Fibroblast of skin of abdomen (primary cell): ENCODE measurements at regions not wholly inside any gene's neighbourhood (a gene's known extent, or its start where the extent isn't known, plus 50 kb on each side); places are given as distances from the start of the nearest gene placed in this dataset.

Experiments
- DNase-seq: peaks from one replicate; pipeline ENCODE4 v3.0.0-alpha.2; 2013

DNA sequence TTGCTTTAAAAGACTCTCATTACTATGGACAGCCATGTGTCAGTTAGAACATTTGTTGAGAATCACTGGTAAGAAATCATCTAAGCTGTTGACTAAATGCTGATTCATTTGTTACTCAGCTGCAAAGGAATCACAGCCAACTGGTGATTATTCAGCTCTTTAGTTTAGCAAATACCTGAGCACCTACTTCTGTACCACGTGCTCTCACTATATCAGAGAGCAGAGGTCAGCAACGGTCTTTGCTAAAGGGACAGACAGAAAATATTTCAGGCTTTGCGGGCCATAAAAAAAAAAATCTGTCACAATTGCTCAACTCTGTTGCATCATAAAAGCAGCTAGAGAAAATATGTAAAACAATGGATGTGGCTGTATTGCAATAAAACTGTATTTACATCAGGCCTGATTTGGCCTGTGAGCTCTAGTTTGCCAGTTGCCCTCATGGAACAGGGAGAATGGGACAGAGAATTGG, 377.6 kb downstream of the DNAH5 start:
- peak; percentile 97 for DNase-seq

DNA sequence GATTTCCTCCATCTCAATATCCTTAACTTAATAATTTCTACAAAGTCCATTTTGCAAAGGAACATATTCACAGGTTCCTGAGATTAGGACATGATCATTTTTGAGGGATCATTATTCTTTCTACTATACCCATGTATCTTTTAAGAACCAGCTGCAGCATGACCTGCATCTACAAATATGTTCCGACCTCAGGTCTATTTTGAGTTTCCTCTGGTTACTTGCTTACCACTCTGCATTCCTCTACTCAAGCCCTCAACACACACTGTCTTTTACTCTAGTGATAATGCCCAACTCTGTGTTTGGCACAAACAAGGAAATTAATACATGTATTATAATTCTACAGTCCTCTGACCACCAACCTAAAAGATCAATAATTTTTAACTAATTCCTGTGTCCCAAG, 386.1 kb downstream of the DNAH5 start:
- no peak for DNase-seq

DNA sequence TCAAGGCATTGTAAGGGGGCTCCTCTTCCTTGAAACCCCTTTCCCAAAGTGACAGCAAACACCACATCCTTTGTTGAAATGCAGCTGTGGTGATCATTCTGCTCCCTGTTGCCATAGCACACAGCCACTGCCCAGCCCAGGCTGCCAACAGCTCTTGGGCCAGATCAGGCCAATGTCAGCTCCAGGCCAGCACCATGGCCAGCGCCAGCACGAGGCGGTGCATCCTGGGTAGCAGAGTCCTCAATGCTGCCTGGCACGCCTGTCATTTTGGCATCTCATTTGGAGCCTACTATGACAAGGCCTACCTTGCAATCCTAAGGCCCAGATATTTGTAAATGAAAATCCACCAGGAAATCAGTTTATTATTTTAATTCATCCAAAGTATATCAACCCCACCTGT, 390.6 kb downstream of the DNAH5 start:
- peak; percentile 14 for DNase-seq

DNA sequence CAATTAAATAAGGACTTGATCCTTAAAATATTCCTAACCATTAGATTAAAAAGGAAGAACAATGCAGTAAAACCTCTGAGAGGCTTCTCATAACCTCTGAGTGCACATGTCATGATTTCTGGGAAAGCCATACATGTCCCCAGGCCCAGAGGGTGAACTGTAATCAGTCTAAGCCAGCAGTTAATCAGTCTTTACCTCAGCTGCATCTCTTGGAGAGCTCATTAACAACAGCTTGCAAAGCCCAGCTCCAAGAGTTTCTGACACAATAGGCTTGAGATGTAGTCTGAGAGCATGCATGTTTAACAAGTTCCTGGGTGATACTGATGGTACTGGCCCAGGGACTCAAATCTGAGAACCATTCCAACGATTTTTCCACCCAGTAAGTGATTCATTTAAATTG, 392.1 kb downstream of the DNAH5 start:
- no peak for DNase-seq

DNA sequence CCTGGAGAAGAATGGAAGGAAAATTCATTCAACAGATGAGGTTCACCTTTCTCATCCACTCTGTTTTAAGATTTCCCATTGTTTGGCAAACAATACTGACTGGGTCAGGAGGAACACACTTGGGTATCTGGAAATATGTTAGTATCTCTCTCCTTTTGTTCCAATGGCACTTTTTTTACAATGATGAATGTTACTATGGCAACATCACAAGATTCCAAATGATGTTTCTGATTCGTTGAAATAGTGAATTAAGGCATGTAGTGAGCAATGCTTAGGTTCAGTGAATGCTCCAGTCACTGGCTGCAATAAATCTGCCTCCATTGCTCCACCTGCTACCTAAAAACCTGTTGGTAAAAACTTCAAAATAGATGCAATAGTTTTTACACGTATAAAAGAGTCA, 392.8 kb downstream of the DNAH5 start:
- no peak for DNase-seq

DNA sequence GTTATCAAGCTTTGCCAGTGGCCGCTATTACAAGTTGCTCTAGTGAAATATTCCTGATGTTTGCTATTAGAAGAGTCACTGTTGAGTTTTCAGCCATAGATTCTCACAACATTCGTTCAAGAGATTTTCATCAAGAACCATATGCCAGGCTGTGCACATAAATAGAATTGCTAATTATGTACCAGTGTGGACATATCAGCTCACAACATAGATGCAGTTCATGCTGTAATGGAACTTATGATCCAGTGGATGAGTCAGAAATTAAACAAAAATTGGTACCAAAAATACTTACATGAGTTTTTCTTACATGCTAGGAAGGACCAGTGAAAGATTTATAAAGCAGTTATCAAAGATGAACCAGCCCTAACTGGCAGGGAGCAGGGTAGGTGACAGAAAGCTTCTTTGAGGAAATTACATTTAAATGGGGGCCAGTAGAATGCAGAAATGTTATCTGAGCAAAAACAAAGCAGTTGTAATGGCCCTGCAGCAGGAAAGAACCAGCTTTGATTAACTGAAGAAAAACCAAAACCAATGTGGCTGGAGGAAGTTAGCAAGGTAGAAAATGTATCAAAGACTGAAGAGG, 404.2 kb downstream of the DNAH5 start:
- DNase-seq, result no peak

DNA sequence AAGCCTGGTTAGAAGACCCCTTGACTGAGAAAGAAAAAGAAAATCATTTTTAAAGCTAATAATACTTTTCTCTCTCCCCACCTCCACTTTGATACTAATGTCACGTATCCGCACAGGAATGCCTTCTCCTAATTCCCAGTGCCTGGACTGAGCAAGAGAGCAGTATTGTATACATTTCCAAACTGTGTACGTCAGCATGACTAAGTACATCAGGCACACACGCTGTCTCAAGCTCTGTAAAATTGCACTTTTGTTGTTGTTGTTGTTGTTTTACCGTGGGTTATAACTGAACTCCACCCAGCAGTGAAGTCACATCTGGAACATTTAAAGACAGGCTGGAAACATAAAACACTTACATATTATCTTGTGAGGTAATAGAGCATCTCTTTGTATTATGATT, 407.6 kb downstream of the DNAH5 start:
- DNase-seq, result peak; percentile 2

DNA sequence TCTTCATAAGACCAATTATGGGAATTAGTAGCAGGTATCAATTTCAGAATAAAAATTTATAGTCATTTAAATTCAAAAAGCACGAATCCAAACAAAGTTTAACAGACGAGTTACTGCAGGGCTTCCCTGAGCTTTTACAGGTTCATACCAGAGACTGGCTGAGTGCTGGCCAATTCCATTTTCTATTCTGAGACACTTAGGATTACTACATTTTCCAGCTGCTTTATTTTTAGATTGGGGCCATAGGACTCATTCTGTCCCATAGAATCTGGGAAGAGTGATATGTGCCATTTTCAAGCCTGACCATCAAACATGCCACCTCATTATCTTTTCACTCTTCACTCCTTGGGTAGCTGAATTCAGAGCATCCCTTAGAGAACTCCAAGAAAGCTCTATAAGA, 410.7 kb downstream of the DNAH5 start:
- no peak for DNase-seq

DNA sequence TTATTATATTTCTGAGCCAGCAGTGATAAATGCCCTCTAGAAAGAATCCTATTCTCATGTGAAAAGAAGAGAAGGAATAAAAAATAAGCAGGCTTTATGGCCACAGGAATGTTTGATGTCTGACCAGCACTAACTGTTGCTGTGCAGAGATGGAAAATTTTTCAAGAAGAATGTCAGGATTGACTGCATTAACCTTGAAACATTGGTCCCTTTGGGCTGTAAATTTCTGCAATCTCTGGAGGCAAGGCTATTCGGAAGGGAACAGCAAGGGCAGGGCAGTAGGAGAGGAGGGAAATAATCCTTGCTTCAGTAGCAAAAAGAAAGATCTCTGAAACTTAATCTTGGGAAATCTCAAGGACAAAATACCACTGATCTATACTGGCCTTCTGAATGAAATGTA, 415.2 kb downstream of the DNAH5 start:
- DNase-seq, result peak; percentile 45

DNA sequence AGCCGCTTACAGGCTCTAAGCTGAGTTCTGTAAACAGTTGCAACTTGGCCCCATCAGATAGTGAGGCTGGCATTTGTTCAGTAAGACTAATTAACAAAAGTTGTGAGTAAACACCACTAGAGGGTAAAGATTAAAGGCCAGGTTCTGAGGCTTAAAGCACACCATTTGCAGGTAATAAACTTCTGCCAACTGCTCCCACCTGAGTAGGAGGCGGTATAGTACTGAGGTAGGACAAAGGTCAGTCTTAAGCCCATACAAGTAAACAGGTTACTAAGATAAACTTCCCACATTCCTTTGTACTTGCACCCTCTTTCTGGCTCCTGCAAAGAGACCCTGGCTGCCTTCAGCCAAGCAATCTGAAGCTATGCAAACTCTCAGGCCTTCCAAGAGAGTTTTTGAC, 419.6 kb downstream of the DNAH5 start:
- DNase-seq, result no peak

DNA sequence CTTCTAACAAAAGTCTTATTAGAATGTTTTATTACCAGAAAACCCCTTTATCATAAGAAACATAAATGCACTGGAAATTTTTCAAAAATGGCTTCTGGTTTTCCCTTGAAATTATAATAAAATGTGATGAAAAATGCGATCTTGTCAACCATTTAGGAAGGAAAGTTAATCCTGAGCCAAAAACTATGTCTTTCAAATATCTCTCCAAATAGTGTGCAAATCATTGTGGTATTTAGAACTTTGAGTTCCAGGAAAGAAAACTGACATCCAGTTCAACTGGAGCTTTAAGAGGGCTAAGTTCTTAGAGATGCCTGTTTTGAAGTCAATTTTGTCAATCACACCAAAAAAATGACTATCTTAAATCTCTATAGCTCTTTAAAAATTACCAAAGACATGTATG, 425.4 kb downstream of the DNAH5 start:
- no peak for DNase-seq

DNA sequence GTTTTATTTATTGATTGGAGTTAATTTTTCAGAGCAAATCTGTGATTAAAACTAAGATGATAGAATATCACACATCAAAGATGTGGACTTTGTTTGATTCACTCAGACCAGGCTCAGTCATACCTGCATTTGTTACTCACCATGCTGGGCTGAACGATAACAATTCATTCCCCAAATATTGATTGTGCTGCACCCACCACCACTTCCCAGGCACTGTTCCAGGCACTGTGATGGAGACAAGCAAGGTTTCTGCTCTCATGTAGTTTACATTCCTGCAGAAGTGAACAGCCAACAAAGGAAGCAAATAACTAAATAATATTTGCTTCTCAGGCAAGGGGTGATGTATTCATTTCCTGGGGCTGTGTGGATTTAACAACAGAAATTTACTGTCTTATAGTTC, 428.3 kb downstream of the DNAH5 start:
- no peak for DNase-seq

DNA sequence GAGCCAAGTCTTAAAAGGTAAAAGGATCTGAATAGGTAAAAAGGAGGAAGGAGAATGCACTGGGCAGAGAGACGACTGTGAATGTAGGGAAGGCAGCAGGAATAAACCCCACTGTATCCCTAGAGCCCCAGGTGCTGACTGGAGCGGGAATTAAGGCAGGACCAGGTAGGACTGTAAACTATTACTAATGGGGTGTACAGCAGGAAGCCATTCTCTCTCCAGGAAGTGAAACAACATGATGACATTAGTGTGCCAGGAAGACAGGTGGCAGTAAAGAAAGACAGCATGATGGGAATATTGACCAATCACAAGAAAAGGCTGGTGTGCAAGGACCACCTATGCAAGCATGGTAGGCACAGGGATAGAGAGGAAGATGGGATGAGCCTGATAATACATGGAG, 433.0 kb downstream of the DNAH5 start:
- DNase-seq, result no peak

DNA sequence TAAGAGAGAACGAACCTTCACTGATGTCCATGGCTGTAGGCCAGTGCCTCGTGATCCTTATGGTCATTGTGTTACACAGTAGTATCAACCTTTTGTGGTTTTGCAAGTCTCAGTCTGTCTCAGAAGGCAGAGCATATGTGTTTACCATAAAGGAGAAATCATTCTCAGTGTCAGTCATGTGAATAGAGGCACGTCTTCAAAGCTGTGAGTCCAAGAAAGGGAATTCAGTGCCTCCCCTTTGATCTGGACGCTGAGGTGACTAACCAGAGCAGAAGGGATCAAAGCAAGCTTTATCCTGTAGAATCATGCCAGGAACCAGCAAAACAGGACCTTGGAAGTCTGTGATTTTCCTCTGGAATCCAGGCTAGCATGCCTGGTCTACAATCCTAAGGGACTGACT, 433.9 kb downstream of the DNAH5 start:
- no peak for DNase-seq

DNA sequence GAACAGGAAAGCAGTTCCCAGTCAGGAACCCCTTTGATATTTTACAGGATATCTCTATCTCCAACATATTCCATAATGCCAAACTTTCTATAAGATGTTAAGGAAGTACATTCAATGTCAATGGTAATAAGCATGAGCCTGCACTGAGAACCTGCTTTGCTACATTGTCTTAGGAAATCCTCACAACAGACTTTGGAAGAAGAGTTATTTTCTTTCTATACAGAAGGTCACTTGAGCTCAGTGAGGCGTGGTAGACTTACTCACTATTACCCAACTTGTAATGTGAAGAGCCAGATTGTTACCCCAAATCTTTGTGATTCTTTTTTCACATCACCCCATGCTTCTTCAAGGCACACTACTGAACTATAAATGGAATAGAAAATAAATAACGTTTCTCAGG, 435.9 kb downstream of the DNAH5 start:
- DNase-seq, result no peak

DNA sequence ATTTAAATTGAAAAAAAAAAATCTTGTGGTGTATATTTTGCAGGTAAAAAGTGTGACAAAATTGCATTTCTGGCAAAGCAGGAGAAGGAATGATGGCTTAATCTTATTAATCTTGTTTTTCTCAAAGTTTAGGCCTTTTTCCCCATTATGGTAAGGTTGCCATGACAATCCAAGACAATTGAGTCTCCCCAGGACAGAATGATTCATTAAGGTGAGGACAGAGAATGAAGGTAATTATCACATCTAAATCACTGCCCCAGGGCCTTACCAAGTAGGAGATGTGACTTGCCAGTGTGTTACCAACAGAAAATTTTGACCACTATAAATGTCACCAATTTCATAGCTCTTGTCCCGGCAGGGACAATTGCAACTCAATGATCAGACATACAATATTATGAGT, 439.2 kb downstream of the DNAH5 start:
- DNase-seq, result no peak

DNA sequence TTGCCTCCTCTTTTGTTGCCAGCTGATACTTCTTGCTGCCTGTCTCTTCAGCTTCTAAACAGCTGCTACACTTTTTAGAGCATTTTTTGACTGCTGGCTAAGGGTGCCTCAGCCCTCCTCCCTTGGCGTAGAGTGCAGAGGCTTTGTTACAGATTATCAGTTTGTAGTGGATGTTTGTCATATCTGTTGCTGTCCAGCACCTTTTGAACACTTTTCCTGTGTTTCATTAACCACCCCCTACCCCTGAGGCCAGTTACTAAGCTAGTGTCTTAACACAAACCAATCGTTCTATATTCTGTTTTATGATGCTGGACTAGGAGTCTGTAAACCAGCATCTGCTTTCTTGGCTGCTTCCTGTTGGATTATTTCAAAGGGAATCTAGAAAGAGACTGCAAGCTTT, 441.5 kb downstream of the DNAH5 start:
- DNase-seq, result no peak

DNA sequence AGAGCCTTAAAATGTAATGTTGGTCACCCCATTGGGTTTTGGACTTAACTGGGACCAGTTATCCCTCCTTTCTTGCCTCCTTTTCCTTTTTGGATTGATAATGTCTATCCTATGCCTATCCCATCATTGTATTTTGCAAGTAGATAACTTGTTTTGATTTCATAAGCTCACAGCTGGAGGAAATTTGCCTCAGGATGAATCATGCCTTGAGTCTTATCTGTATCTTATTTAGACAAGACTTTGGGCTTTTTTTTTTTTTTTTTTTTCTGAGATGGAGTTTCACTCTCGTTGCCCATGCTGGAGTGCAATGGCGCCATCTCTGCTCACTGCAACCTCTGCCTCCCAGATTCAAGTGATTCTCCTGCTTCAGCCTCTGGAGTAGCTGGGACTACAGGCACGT, 443.3 kb downstream of the DNAH5 start:
- no peak for DNase-seq

DNA sequence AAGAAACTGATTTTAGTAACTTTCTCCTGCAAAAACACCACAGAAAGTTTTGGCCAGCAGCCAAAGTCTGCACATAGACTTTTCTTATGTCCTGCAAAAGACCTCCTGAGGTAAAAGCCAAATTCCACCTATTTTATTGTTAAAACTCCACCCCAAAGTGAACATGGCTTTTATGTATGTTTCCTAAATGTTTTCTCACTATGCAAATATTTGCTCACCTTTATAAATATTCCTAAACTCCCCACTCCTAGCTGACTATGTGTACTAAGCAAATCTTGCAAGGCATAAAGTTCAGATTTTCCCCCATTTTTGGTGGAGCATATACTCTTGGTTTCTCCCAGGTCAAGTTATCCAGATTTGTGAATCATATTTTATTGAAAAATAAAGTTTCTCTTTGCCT, 446.2 kb downstream of the DNAH5 start:
- no peak for DNase-seq

DNA sequence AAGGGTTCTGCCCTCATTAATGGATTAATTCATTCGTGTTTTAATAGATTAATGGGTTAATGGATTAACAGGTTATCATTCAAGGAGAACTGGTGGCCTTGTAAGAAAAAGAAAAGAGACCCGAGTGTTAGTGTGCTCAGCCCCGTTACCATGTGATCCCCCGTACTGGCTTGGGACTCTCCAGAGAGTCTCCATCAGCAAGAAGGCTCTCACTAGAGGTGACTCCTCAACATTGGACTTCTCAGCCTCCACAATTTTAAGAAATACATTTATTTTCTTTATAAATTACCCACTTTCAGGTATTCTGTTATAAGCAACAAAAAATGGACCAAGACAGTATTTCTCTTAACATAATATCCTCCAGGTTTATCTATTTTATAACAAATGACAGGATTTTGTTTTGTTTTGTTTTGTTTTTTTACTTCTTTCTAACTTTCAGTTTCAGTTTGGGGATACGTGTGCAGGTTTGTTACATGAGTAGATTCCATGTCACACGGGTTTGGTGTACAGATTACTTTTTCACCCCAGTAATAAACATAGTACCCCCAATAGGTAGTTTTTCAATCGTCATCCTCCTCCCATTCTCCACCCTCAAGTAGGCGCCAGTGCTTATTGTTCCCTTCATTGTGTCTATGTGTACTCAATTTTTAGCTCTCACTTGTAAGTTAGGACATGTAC, 456.1 kb downstream of the DNAH5 start:
- no peak for DNase-seq

DNA sequence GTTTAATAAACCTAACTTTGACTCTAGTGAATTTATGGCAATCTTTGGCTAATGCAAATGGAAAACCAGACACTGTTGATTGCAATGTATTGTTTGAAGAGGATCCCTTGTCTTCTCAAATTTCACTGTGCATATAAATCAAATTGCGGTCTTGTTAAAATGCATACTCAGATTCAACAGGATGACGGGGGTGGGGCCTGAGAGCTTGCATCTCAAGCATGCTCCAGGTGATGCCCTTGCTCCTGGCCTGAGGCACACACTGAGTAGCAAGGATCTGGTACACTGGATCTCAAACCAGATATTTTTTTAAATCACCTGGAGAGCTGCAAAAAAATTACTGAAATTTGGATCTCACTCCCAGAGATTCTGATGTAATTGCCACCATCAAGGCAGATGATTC, 463.7 kb downstream of the DNAH5 start:
- no peak for DNase-seq

DNA sequence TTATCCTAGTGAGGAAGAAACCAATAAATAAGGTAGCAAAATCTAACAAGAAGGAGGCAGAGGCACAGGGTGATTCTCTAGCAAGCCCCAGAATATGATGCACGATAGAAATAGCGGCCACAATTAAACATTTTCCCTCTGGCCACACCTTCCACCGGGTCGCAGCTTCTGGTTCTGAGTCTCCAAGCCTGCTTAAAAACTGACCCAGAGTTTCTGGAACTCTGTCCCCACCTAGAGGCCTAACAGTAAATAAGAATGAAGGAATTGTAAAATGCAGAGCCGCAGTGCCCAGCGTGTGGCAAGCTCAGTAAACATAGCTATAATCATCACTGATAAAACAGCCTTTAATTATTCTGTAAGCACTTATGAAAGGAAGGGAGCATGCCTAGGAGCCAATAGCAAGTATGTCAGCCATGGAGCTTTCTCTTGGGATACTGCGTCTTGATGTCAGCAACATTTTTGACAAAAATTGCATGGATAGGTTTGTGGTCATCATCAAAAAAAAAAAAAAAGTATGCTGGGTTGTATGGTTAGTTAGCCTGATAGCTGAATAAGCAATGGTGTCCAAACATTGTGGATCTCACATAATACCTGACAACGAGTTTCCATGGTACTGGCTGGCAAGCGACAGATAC, 465.5 kb downstream of the DNAH5 start:
- DNase-seq, result peak; percentile 35

DNA sequence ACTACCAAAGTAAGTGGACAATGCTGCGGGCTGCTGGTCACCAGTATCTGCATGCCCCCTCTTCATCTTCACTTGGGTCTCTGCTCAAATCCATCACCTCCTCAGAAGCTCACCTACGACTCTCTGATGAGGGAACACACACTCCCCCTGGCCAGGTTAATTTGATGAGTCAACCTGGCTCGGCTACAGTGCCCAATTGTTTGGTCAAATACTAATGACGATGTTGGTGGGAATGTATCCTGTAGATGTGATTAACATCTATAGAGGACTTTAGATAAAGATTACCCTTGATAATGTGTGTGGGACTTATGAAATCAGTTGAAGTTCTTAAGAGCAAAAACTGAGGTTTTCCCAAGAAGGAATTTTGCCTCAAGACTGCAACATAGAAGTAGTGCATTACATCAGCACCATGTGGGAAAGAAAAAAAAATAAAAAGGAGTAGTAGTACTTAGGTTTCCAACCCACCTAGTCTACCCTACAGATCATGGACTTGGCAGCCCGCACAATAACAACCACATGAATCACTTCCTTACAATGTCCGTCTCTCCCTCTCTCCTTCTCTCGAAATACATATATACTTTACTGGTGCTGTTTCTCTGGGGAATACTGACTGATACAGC, 467.3 kb downstream of the DNAH5 start:
- DNase-seq, result peak; percentile 91

DNA sequence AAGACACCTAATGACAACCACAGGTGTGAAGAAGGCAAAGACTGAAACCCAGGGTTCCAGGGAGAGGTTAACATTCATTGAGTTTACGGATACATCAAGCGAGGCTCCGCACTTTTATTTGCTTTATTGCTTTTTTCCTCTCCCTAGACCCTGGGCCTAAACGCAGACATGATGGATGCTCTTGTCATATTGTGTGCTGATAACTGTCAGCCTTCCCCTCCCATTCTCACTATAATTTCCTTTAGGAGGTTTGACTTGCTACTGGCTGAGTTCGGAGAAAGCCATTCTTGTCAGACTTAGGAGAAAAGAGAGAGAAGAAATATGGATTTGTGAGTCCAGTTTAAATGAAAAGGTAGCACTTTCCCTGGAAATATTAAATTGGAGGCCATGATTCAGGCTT, 471.6 kb downstream of the DNAH5 start:
- DNase-seq, result no peak
